ENCODE measurements at regions not wholly inside any gene's neighbourhood (a gene's known extent, or its start where the extent isn't known, plus 50 kb on each side); places are given as distances from the start of the nearest gene placed in this dataset.
"Not testable (repeated sequence)": the region's sequence is repeated elsewhere in the genome, so short reads cannot be mapped to it uniquely, and the experiment has no call there.

GRCh38 chr13:66154354-66154753 lies 1075.8 kb downstream of the PCDH9 start:
- no peak for DNase-seq

DNA sequence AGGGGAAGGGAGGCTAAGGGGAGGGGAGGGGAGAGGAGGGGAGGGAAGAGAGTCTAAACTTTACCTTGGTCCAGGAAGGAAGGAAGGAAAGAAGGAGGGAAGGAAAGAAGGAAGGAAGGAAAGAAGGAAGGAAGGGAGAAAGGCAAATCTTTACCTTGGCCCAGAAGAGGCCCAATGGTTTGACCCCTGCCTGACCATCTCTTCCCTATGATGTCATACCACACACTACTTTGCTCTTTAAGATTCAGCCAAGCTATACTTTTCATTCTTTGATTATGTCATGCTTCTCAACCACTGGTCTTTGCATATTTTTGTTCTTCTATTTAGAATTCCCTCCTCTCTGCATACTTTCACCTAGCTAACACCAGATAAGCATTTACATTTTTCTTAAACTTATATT lies 1077.5 kb downstream of the PCDH9 start:
- DNase-seq: no peak

- DNase-seq: not testable (repeated sequence)
Observed at GRCh38 chr13:66144357-66144756, 1085.8 kb downstream of the PCDH9 start.

GRCh38 chr13:66139701-66140100 lies 1090.4 kb downstream of the PCDH9 start:
- no peak for DNase-seq

- no peak for DNase-seq
Observed at GRCh38 chr13:66139250-66139649, 1090.9 kb downstream of the PCDH9 start.

GRCh38 chr13:66138172-66138811 lies 1091.8 kb downstream of the PCDH9 start:
- no peak for DNase-seq

- DNase-seq: no peak
Observed at GRCh38 chr13:66137384-66137783, 1092.8 kb downstream of the PCDH9 start.

DNA sequence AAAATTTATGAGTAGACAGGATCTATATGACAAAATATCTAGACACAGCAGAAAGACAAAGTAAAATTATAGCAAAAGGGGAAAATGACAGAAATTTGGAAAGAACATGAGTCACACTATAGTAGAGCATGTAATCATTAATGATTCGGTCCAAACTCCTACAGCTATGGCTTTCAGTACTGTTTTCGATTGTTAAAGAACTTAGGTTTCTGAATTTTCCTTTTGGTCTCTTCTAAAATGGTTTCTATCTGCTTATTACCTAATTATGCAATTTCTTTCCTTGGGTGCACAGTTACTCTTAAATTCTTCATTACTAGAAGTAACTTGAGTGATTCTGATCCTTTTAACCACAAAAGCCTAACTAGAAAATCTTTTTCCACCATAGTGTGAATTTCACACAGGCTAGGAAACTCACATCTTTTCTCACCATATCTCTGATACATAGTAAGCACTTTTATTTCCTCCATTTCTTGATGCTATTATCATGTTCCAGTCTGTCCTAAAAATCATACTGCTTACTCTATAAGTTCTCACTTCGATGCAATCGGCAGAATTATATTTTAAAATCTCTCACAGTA lies 1101.4 kb downstream of the PCDH9 start:
- DNase-seq: no peak

- no peak for DNase-seq
Observed at GRCh38 chr13:66128201-66128600, 1101.9 kb downstream of the PCDH9 start.

DNA sequence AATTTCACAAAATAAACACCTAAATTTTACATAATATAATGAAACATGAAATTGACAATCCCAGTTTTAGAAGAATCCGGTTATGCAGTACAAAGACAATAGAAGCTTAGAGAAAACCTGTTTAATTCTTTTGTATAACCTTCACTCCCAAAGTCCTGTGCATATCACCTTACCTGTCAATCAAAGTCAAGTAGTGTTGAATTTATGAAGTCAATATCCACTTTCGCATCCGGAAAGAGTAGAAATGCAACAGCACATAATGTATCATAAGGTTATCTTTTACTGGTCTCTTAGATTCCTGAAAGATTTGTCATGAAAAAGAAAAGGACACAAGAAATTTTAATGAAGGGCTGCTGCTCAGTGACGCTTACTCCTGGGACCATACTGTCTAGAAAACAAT lies 1112.6 kb downstream of the PCDH9 start:
- no peak for DNase-seq

- no peak for DNase-seq
Observed at GRCh38 chr13:66113882-66114526, 1116.1 kb downstream of the PCDH9 start.

DNA sequence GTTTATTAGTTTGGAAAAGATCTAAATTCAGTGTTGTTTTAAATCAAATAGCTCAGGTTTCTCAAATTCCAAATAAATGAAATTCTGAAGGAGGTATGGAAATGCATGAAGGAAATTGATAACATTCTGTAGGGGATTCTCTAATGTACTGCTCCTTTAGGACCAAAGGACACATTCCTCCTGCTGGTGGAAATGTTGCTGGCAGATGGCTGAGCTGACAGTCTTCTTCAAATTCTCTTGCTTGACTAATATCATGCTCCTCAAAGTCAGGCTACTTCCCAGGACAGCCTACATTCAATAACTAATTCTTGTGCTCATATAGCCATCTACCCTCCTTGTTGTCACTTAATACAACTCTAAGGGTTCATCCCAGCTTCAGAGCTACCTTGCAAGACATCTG lies 1118.5 kb downstream of the PCDH9 start:
- DNase-seq: no peak

DNA sequence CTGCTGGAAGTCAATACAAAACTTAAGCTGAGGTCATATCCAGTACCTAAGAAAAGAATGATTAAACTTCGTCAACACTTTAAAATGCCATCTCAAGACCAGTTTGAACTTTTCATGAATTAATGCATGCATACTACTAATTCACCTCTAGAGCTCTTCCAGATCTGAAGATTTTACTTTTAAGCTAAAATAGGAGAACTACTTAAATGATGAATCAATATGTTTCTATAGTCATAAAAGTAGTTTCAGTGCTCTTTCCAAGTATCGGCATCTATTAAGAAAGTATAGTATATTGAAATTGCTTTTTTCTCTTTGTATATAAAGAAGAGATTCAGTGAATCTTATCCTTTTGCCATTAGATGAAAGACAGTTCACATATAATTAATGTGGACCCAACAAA lies 1123.9 kb downstream of the PCDH9 start:
- no peak for DNase-seq

DNA sequence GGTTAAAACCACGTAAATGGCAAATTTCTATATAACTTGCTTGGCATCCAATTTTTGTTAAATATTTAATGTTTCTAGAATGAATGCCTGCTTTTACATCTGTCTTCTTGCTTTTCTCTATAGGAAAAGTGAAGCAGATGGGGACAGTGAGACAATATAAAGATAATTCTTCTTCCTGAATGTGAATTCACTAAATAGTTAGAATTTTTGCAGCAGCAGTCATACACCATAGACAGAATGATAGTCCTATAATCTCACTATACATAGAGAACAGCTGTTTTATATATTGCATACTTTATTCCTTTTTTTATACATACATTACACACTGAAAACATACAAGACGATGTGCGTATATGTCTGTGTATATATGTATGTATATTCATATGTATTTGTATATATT lies 1127.3 kb downstream of the PCDH9 start:
- DNase-seq: no peak

- no peak for DNase-seq
Observed at GRCh38 chr13:66099825-66100224, 1130.3 kb downstream of the PCDH9 start.

DNA sequence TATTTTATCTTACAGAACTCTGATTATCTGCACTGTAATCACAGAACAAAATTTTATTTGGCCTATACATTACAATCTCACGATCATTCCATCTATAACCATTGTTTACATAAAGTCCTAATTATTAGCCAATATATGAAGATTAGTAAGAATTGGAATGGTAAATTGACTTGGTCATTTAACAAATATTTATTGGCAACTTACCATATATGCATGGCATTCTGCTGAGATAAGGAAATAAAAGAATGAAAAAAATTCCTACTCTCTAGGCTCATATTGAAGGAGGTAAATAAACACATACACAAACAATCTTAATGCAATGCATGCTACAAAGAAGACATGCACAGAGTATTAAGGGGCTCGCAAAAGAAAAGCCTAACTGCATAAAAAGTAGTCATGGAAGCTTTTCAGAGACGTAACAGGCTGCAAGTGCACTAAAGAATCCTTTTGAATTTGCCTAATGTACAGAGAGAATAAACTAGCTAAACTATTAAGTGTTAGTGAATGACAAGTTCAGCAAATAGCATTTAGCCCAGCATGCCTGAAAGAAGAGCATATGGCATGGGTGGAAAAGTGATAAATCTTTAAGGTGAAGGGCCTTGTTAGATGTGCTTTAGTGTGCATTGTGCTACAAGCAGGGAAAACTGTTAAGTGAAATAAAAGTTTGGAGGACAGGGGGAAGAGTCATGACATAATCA lies 1131.1 kb downstream of the PCDH9 start:
- DNase-seq: no peak

- DNase-seq: no peak
Observed at GRCh38 chr13:66089711-66090110, 1140.4 kb downstream of the PCDH9 start.

GRCh38 chr13:66087269-66087710 lies 1142.8 kb downstream of the PCDH9 start:
- no peak for DNase-seq

- no peak for DNase-seq
Observed at GRCh38 chr13:66077132-66077689, 1152.9 kb downstream of the PCDH9 start.

GRCh38 chr13:66076417-66076816 lies 1153.7 kb downstream of the PCDH9 start:
- DNase-seq: no peak

DNA sequence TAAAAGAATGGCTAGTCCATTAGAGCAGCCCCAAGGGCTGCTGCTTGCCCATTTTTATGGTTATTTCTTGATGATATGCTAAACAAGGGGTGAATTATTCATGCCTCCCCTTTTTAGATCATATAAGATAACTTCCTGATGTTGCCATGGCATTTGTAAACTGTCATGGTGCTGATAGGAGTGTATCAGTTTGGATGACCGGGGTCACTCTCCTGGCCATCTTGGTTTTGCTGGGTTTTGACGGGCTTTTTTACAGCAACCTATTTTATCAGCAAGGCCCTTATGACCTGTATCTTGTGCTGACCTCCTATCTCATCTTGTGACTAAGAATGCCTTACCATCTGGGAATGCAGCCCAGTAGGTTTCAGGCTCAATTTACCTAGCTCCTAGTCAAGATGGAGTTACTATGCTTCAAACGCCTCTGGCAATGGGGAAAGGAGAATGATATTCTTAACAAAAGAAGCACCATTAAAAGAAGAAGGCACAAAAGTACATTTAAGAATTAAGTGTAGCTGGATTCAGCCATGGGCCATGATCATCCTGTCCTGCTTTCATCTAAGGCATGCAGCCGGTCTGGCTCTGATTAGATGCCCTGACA lies 1156.0 kb downstream of the PCDH9 start:
- no peak for DNase-seq

GRCh38 chr13:66072097-66072496 lies 1158.0 kb downstream of the PCDH9 start:
- DNase-seq: not testable (repeated sequence)

Measured in amygdala (tissue), 56 donors.